GM10266 (cell line): ENCODE measurements at regions not wholly inside any gene's neighbourhood (a gene's known extent, or its start where the extent isn't known, plus 50 kb on each side); places are given as distances from the start of the nearest gene placed in this dataset.

ENCODE experiments used
- DNase-seq: peaks from one replicate; pipeline ENCODE4 v3.0.0; 2012; ENCODE audit errors: extremely low spot score
- TF ChIP-seq, protein P1 (sequence below): IDR thresholded peaks from 2 replicates; pipeline ENCODE4 v1.5.1; 2012; ENCODE audit warnings: mild to moderate bottlenecking, low read depth; ENCODE audit not compliant: control insufficient read depth, insufficient read depth; ENCODE audit errors: missing control alignments

DNA sequence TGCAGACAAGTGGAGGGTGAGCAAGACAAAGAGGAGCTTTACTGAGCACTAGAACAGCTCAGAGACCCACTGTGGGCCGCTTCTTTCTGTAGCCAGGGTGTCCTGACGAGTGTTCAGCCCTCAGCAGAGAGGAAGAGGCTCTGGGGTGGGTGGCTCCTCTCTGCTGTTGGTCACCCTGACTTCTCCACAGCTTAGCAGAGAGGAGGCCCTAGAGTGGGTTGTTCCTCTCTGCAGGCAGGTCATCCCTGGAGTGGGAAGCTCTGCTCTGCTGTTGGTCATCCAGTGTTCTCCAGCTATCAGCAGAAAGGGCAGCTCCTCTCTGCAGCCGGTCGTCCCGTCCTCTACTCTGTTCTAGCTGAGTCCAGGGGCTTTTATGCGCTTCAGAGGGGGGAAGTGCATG lies 286.5 kb downstream of the ICOS start:
- TF ChIP-seq, protein P1, sequence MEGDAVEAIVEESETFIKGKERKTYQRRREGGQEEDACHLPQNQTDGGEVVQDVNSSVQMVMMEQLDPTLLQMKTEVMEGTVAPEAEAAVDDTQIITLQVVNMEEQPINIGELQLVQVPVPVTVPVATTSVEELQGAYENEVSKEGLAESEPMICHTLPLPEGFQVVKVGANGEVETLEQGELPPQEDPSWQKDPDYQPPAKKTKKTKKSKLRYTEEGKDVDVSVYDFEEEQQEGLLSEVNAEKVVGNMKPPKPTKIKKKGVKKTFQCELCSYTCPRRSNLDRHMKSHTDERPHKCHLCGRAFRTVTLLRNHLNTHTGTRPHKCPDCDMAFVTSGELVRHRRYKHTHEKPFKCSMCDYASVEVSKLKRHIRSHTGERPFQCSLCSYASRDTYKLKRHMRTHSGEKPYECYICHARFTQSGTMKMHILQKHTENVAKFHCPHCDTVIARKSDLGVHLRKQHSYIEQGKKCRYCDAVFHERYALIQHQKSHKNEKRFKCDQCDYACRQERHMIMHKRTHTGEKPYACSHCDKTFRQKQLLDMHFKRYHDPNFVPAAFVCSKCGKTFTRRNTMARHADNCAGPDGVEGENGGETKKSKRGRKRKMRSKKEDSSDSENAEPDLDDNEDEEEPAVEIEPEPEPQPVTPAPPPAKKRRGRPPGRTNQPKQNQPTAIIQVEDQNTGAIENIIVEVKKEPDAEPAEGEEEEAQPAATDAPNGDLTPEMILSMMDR = no peak
- DNase-seq = no peak

DNA sequence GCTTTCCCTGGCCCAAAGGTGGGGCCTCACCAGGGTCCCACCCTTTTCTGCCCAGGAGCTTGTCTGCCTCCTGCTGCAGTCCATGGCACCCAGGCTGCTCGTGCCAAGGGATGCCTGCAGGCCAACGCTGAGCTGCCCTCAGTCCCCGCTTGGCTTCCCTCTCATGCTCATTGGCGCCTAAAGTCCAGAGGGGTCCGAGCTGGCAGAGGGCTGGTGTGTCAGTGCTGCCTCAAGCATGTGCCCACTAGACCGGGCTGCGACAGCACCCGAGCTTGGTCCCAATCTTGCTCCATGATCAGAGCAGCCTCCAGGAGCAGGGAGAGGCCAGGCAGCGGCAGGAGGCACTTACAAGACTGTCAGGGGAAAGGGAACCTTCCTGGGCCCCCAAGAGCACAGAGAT lies 287.0 kb downstream of the ICOS start:
- TF ChIP-seq, protein P1 = no peak
- DNase-seq = no peak

DNA sequence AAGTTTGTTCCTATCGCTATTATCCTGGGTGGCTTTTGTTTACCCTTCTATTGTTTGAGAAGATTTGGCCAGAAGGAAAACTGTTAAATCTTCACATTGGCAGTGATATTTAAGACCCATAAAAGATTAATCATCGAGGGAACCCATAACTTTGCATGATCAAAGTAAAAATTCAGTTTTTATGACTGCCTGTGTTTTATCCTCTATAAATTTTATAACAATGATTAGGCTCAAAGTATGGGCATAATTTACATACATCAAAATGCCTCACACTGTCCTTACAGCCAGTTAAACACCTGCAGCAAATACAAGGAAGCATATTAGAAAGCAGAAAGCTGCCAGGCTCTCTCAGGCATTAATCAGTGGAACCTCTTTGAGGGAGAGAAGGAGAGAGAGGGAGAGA lies 289.1 kb downstream of the ICOS start:
- TF ChIP-seq, protein P1 = no peak
- no peak for DNase-seq

DNA sequence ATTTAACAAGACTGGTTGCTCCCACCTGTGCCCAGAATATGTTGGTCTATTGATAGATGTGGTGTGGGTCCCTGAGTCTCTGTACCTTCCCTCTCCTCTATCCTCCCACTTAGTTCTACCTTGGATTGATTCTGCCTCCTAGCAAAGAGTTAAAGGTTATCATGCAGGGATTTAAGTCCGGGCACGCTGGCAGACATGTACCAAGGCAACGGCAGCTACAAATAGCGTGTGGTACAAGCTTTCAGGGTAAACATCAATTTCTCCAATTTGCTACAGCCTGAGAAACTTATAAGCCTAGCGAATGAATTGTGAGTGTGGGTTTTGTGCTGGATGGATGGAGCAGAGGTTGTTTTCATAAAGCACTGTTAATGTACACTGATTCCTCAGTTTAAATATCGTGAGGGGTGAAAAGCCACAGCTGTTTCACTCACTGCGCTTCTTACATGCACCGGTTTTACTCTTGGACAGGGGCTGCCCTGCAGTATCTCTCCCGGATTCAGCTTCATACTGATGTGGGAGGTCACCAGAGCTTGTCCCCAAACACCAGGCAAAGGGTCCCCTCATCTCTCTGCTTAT lies 289.8 kb downstream of the ICOS start:
- no peak for DNase-seq
- TF ChIP-seq, protein P1 = no peak

DNA sequence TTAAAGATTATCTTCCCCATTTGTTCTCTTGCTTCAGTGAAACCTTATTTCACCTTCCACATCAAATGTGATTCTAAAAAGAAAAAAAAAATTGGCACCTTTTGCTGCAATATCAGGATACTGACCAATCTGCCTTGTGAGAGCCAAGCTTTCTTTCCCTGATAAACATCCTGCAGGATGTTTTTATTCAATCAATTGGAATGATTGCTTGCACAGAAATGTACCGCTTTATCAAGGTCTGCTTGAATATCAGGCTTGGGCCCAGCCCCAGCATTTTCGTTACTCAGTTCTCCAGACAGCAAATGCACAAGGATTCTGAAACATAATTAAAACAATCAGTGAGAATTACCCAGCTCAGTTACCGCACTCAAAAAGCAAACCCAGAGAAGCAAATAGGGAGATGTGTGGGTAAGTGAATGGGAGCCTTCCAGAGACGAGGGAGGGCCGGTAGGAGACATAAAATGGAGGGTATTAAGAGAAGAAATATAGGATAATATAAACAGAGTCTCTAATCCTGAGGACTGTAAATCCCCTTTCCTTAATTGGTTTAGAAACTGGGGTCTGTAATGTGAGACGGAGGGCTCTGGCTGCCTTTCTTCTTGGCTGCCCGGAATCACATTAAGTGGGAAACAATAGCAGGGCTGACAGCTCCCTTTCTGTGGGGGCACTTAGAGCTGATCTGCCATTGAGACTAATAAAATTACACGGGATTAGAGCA lies 291.8 kb downstream of the ICOS start:
- no peak for DNase-seq
- TF ChIP-seq, protein P1 = no peak

DNA sequence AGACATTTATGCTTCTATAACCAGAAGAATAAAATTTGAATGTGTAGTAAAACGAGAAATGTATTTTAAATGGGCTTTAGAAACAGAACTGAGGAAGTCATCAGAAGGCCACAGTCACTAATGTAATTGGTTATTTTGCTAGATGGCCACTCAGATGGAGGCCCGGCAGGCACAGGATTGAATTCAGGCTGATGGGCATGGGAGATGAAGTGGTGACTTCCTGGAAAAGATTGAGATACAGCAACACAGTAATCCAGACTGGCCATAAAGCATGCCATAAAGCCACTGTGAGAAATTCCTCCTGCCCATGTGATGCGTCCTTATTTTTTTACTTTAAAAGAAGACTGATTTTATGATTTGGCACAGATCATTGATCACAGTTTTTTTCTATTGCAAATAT lies 297.7 kb downstream of the ICOS start:
- TF ChIP-seq, protein P1 = no peak
- no peak for DNase-seq

DNA sequence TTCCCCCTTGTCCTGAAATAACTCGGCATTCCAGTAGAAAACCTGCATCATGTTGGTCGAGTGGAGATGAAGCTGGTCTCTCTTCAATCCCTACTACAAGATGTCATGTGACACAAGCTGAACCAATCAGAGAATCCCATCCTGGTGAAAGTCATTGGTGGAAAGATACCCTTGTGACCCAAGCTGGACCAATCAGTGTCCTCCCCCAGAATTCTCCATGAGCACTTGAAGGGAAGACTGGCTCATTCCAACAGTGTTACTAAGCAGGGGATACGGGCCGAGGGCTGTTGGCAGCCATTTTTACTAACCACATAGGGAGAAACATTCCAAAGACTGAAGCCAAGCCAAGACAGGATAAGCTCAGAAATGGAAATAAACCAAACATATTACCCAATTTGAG lies 298.3 kb downstream of the ICOS start:
- no peak for DNase-seq

More for the DNA sequence above, 298.3 kb downstream of the ICOS start:
- TF ChIP-seq, protein P1 = no peak
